ENCODE measurements at regions not wholly inside any gene's neighbourhood (a gene's known extent, or its start where the extent isn't known, plus 50 kb on each side); places are given as distances from the start of the nearest gene placed in this dataset.
"Not testable (repeated sequence)": the region's sequence is repeated elsewhere in the genome, so short reads cannot be mapped to it uniquely, and the experiment has no call there.

GRCh38 chr3:27556887-27557286, 72.7 kb upstream of the SLC4A7 start:
- Histone ChIP-seq H3K4me2 (ENCODE audit: low read length) (peak overlapping the region; percentile 41), H3K4me1 (ENCODE audit: insufficient read depth, low read length) (peaks cover 45% of the 10 kb centered on the region), H3K9me3 (ENCODE audit: insufficient read depth, low read depth, low read length) (no peaks in the 10 kb centered on the region), H3K9ac (ENCODE audit: low read length) (no peak overlapping the region), H3K79me2 (ENCODE audit: insufficient read depth, low read length) (no peaks in the 10 kb centered on the region), H3K27ac (ENCODE audit: low read depth, low read length) (peak overlapping the region; percentile 28), H3K4me3 (ENCODE audit: insufficient read depth, low read depth, low read length) (no peak overlapping the region), H3K36me3 (ENCODE audit: insufficient read depth, low read length) (no peaks in the 10 kb centered on the region), H4K20me1 (ENCODE audit: insufficient read depth, low read length) (no peaks in the 10 kb centered on the region), H3K27me3 (ENCODE audit: insufficient read depth, low read length) (no peaks in the 10 kb centered on the region), H2AFZ (ENCODE audit: low read depth, low read length) (peak overlapping the region; percentile 37)
- Mint-ChIP-seq H3K27ac (ENCODE audit: unreplicated experiment) (no peak overlapping the region), H3K4me3 (ENCODE audit: unreplicated experiment) (no peak overlapping the region), H3K4me1 (ENCODE audit: low read depth, unreplicated experiment) (peaks cover 32% of the 10 kb centered on the region), H3K27me3 (ENCODE audit: low read depth, unreplicated experiment) (no peaks in the 10 kb centered on the region), H3K36me3 (ENCODE audit: low read depth, unreplicated experiment) (no peaks in the 10 kb centered on the region), H3K9me3 (ENCODE audit: unreplicated experiment) (no peaks in the 10 kb centered on the region)
- FAIRE-seq (no peak), DNase-seq (ENCODE audit: low read depth) (peak; percentile 75)
- TF ChIP-seq EZH2 (IDR thresholded peaks at IDR 0.05; ENCODE audit: insufficient read depth, low read length) (no peak), CTCF (IDR thresholded peaks at IDR 0.05; ENCODE audit: insufficient read depth, low read depth, low read length) (no peak)

- Histone ChIP-seq H3K4me1 (ENCODE audit: insufficient read depth, low read length) (peaks cover 41% of the 10 kb centered on the region), H4K20me1 (ENCODE audit: insufficient read depth, low read length) (no peaks in the 10 kb centered on the region), H3K36me3 (ENCODE audit: insufficient read depth, low read length) (no peaks in the 10 kb centered on the region), H3K4me2 (ENCODE audit: low read length) (no peak overlapping the region), H3K9ac (ENCODE audit: low read length) (no peak overlapping the region), H3K79me2 (ENCODE audit: insufficient read depth, low read length) (no peaks in the 10 kb centered on the region), H3K4me3 (ENCODE audit: insufficient read depth, low read depth, low read length) (no peak overlapping the region), H3K9me3 (ENCODE audit: insufficient read depth, low read depth, low read length) (no peaks in the 10 kb centered on the region), H2AFZ (ENCODE audit: low read depth, low read length) (peak overlapping the region; percentile 8), H3K27ac (ENCODE audit: low read depth, low read length) (peak overlapping the region; percentile 87), H3K27me3 (ENCODE audit: insufficient read depth, low read length) (no peaks in the 10 kb centered on the region)
- Mint-ChIP-seq H3K36me3 (ENCODE audit: low read depth, unreplicated experiment) (no peaks in the 10 kb centered on the region), H3K4me3 (ENCODE audit: unreplicated experiment) (no peak overlapping the region), H3K27ac (ENCODE audit: unreplicated experiment) (peak overlapping the region; percentile 98), H3K9me3 (ENCODE audit: unreplicated experiment) (peaks cover 11% of the 10 kb centered on the region), H3K27me3 (ENCODE audit: low read depth, unreplicated experiment) (no peaks in the 10 kb centered on the region), H3K4me1 (ENCODE audit: low read depth, unreplicated experiment) (peaks cover 38% of the 10 kb centered on the region)
- no peak for DNase-seq (ENCODE audit: low read depth)
- TF ChIP-seq EZH2 (IDR thresholded peaks at IDR 0.05; ENCODE audit: insufficient read depth, low read length), result no peak
- TF ChIP-seq CTCF (IDR thresholded peaks at IDR 0.05; ENCODE audit: insufficient read depth, low read depth, low read length), result no peak
- FAIRE-seq, result no peak
Observed at GRCh38 chr3:27554706-27555105, 70.5 kb upstream of the SLC4A7 start.

- no peak overlapping the region for H3K4me3 Mint-ChIP-seq (ENCODE audit: unreplicated experiment)
- peak overlapping the region; percentile 98 for H3K27ac Mint-ChIP-seq (ENCODE audit: unreplicated experiment)
- no peak for FAIRE-seq
- H3K4me1 Mint-ChIP-seq (ENCODE audit: low read depth, unreplicated experiment), result peaks cover 39% of the 10 kb centered on the region
- Histone ChIP-seq H3K27ac (ENCODE audit: low read depth, low read length) (peak overlapping the region; percentile 87), H4K20me1 (ENCODE audit: insufficient read depth, low read length) (no peaks in the 10 kb centered on the region), H3K4me3 (ENCODE audit: insufficient read depth, low read depth, low read length) (no peak overlapping the region), H3K79me2 (ENCODE audit: insufficient read depth, low read length) (no peaks in the 10 kb centered on the region), H3K4me2 (ENCODE audit: low read length) (no peak overlapping the region), H3K4me1 (ENCODE audit: insufficient read depth, low read length) (peaks cover 36% of the 10 kb centered on the region), H3K9me3 (ENCODE audit: insufficient read depth, low read depth, low read length) (no peaks in the 10 kb centered on the region), H3K9ac (ENCODE audit: low read length) (no peak overlapping the region), H3K27me3 (ENCODE audit: insufficient read depth, low read length) (no peaks in the 10 kb centered on the region), H3K36me3 (ENCODE audit: insufficient read depth, low read length) (no peaks in the 10 kb centered on the region), H2AFZ (ENCODE audit: low read depth, low read length) (no peak overlapping the region)
- no peaks in the 10 kb centered on the region for H3K27me3 Mint-ChIP-seq (ENCODE audit: low read depth, unreplicated experiment)
- TF ChIP-seq CTCF (IDR thresholded peaks at IDR 0.05; ENCODE audit: insufficient read depth, low read depth, low read length) (no peak), EZH2 (IDR thresholded peaks at IDR 0.05; ENCODE audit: insufficient read depth, low read length) (no peak)
- peaks cover 11% of the 10 kb centered on the region for H3K9me3 Mint-ChIP-seq (ENCODE audit: unreplicated experiment)
- no peak for DNase-seq (ENCODE audit: low read depth)
- H3K36me3 Mint-ChIP-seq (ENCODE audit: low read depth, unreplicated experiment), result no peaks in the 10 kb centered on the region
Observed at GRCh38 chr3:27553886-27554540, 69.8 kb upstream of the SLC4A7 start.

DNA sequence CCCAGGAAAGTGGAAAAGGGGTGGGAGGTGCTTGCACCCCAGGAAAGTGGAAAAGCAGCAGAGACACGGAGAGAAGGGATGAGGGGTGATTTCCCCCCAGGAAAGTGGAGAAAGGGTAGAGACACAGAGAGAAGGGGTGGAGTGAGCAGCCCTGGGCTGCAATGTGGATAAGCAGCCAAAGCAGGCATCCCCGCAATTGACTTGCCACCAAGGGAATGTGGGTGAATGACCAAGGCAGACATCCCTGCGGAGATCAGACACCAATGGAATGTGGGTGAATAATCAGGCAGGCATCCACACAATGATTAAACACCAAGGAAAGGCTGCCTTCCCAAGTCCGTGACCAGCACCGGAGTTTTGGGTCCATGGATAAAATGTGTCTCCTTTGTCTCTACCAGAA, 68.5 kb upstream of the SLC4A7 start:
- H3K27ac Mint-ChIP-seq (ENCODE audit: unreplicated experiment), result peak overlapping the region; percentile 98
- not testable (repeated sequence) for H3K36me3 Mint-ChIP-seq (ENCODE audit: low read depth, unreplicated experiment); H3K36me3 ChIP-seq (ENCODE audit: insufficient read depth, low read length); H3K4me3 ChIP-seq (ENCODE audit: insufficient read depth, low read depth, low read length); H3K9me3 ChIP-seq (ENCODE audit: insufficient read depth, low read depth, low read length); H3K79me2 ChIP-seq (ENCODE audit: insufficient read depth, low read length); H4K20me1 ChIP-seq (ENCODE audit: insufficient read depth, low read length); H3K27me3 ChIP-seq (ENCODE audit: insufficient read depth, low read length); H3K27me3 Mint-ChIP-seq (ENCODE audit: low read depth, unreplicated experiment)
- peaks cover 36% of the 10 kb centered on the region for H3K4me1 ChIP-seq (ENCODE audit: insufficient read depth, low read length)
- FAIRE-seq (peak; percentile 76), DNase-seq (ENCODE audit: low read depth) (peak; percentile 89)
- peak overlapping the region; percentile 17 for H3K4me3 Mint-ChIP-seq (ENCODE audit: unreplicated experiment)
- peaks cover 11% of the 10 kb centered on the region for H3K9me3 Mint-ChIP-seq (ENCODE audit: unreplicated experiment)
- peak overlapping the region; percentile 87 for H3K27ac ChIP-seq (ENCODE audit: low read depth, low read length)
- peaks cover 39% of the 10 kb centered on the region for H3K4me1 Mint-ChIP-seq (ENCODE audit: low read depth, unreplicated experiment)
- peak overlapping the region; percentile 24 for H2AFZ ChIP-seq (ENCODE audit: low read depth, low read length)
- peak overlapping the region; percentile 79 for H3K4me2 ChIP-seq (ENCODE audit: low read length)
- peak overlapping the region; percentile 69 for H3K9ac ChIP-seq (ENCODE audit: low read length)

Measured in astrocyte (in vitro differentiated cells and primary cell).